Prostate gland (tissue), 2 donors: ENCODE measurements at regions not wholly inside any gene's neighbourhood (a gene's known extent, or its start where the extent isn't known, plus 50 kb on each side); places are given as distances from the start of the nearest gene placed in this dataset.

ENCODE experiments used
- POLR2AphosphoS5 ChIP-seq: sonication (generic); formaldehyde crosslinking; IDR thresholded peaks from one replicate; pipeline ENCODE4 v1.6.1; 2017; ENCODE audit warnings: antibody characterized with exemption
- TF ChIP-seq, protein P1 (sequence below), 4 experiments: fragments of 200-600 bp in 2 of 4; fragments of 450-650 bp in 2 of 4; sonication (generic) in 2 of 4; IDR thresholded peaks; 1 replicate in 3 of 4; 2 replicates in 1 of 4; pipeline ENCODE4 v1.5.1; 2016 to 2019; ENCODE audit warnings: antibody characterized with exemption in 4 of 4, mild to moderate bottlenecking in 2 of 4, moderate library complexity in 2 of 4

GRCh38 chrX:53768451-53768850 lies 81.9 kb upstream of the HUWE1 start:
- no peak for TF ChIP-seq POLR2AphosphoS5
- TF ChIP-seq, protein P1, sequence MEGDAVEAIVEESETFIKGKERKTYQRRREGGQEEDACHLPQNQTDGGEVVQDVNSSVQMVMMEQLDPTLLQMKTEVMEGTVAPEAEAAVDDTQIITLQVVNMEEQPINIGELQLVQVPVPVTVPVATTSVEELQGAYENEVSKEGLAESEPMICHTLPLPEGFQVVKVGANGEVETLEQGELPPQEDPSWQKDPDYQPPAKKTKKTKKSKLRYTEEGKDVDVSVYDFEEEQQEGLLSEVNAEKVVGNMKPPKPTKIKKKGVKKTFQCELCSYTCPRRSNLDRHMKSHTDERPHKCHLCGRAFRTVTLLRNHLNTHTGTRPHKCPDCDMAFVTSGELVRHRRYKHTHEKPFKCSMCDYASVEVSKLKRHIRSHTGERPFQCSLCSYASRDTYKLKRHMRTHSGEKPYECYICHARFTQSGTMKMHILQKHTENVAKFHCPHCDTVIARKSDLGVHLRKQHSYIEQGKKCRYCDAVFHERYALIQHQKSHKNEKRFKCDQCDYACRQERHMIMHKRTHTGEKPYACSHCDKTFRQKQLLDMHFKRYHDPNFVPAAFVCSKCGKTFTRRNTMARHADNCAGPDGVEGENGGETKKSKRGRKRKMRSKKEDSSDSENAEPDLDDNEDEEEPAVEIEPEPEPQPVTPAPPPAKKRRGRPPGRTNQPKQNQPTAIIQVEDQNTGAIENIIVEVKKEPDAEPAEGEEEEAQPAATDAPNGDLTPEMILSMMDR (IDR thresholded peaks at IDR 0.05): no peak
